IPS DF 19.7 (cell line): ENCODE measurements at regions not wholly inside any gene's neighbourhood (a gene's known extent, or its start where the extent isn't known, plus 50 kb on each side); places are given as distances from the start of the nearest gene placed in this dataset.

Experiments used
- DNase-seq: peaks from one replicate; pipeline ENCODE4 v3.0.0-alpha.2; 2013; ENCODE audit warnings: low read depth, low spot score

GRCh38 chr20:11210611-11211010, 536.8 kb upstream of the JAG1 start:
- no peak for DNase-seq

DNA sequence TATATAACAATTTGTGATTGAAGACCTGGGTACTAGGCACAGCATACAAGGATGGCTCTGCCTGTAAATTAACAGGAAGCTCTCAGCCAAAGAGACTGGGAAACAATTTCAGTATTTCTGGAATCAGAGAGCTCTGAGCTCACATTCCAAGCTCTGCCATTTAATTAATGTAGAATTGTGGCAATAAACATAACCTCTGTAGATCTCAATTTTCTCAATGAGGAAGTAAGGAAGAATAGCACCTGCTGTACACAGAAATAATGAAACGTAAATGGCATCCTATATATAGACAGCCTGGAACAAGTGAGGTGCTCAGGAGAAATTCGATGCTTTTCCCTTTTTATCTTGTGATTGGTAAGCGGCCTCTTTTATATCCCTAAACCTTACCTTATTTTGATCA, 538.5 kb upstream of the JAG1 start:
- no peak for DNase-seq

- no peak for DNase-seq
Observed at GRCh38 chr20:11212902-11213301, 539.1 kb upstream of the JAG1 start.

DNA sequence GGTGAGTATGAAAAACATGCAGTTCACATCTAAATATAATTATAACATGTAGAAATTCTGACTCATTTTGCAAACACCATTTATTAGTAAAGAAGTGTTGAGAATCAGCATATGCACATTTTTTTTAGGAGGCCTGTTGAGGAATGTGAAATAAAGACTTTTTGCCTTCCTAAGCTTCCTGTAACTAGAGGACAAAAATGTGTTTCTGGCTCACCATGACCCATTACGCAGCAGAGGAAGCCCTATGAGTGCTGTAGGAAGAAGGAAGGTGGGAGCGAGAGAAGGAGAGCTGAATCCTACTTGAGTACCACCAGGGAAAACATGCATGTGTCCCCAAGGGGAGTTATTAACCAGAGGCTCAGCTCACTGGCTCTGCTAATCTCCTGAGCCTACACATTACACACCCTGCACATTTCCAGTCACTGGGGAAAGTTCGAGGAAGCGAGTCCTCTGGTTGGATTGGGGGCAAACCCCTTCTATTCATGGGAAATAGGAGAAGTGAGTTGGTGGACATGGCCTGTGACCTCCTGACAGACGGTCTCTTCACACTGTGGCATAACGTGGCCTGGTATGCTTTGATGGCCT, 540.5 kb upstream of the JAG1 start:
- DNase-seq = no peak

GRCh38 chr20:11216451-11217314, 542.9 kb upstream of the JAG1 start:
- no peak for DNase-seq

GRCh38 chr20:11217326-11218172, 543.8 kb upstream of the JAG1 start:
- DNase-seq = no peak

- no peak for DNase-seq
Observed at GRCh38 chr20:11218173-11218680, 544.4 kb upstream of the JAG1 start.

GRCh38 chr20:11219192-11219591, 545.4 kb upstream of the JAG1 start:
- no peak for DNase-seq

DNA sequence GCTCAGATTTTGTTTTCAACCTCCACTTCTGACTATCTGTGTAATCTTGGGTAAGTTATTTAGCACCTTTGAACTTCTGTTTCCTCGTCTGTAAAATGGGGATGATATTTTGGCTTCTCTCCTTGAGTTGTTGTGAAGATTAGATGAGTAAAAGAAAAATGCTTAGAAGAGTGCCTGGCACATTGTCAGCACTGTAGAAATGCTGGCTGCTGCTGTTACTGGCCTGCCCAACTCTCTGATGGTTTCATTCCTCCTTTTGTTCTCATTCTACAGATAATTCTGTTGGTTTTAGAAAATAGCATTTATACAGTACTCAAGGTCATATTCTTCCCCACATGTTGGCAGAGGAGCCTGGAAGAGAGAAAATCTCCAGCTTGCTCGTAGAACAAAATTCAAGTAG, 547.2 kb upstream of the JAG1 start:
- no peak for DNase-seq

DNA sequence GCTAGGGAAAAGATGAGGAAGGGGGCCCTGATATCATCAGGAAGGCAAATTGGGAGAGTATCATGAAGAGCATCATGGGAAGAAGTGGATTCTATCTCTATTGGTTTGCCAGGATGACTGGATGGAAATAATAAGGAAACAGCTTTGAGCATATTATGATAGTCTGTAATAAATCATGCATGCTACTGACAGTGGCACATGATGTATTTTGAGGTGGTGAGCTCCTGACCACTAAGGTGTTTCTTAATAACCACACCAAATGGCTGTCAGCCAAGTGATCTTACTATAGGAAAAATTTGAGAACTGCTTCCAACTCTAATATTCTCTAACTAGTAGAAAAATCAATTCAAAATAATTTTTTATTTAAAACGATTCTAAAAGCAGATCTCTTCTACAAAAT, 548.4 kb upstream of the JAG1 start:
- no peak for DNase-seq

GRCh38 chr20:11227602-11228001, 553.8 kb upstream of the JAG1 start:
- DNase-seq = no peak

DNA sequence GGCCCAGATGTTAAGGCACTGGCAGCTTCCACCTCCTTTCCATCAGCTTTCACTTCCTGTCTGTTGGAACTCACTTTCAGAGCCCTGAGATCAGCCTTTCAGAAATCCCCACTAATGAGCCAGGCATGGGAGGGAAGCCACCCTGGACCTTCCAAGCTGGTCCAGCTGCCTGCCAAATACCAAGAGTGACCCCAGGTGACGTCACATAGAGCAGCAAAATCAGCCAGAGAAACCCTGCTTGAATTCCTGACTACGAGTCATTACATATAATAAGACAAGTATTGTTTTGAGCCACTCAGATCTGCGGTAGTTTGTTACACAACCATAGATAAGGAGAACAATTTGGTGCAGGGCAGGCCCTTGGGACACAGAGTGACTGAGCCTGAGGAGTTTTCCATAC, 556.0 kb upstream of the JAG1 start:
- no peak for DNase-seq

DNA sequence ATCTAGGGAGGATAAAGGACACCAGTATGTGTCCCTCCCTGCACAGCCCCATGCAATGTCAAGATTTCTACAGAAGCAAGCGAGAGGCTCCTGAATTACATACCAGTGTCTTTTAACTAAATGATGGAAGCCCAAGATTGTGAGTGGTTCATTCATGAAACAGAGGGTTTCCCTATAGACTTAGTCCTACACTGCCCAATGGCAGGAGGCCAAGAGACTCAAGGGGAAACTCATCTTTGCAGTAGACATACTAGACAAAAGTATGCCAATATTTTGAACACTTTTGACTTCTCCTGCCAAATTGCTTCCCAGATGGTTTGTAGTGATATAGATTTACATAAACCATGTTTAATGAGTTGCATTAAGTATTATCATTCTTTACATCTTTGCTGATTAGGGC, 557.2 kb upstream of the JAG1 start:
- no peak for DNase-seq

DNA sequence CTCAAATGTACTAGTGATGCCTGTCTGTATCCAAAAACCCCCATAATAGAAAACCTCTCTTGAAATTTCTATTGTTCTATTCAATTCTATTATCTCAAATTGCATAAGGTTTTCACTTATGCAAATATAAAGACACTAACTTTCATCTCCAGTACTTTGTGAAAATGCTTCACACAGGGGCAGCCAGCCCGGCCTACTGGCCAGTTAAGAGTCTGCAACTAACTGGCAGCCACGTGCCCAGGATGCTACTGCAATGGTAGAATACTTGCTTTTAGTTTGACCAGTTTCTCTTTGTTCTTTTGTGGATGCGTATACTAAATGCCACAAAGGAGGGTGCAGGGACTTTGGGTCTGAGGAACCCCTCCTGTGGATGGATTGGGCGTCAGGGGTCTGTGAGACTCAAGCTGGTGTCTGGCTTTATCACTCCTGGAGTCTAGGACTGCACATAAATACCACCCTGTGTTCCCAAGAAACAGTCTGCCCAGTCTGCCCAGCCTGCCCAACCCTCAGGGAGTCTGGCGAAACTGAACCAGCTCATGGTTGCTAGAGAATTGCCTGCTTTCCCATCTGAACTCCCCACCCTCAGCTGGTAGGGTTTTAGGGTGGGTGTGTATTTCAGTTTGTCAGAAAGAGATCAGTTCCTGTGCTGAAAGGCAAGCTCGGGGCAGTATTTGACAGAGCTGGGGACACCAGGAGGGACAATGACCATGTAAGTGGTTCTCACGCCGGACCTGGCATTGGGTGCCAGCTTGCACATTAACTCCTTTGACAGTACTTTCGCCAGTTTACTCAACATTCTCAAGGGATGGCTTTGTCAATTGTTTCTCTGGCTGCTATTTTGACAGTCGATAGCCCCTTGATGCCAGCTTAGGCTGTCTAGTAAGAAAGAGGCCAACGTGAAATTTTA, 558.2 kb upstream of the JAG1 start:
- no peak for DNase-seq

DNA sequence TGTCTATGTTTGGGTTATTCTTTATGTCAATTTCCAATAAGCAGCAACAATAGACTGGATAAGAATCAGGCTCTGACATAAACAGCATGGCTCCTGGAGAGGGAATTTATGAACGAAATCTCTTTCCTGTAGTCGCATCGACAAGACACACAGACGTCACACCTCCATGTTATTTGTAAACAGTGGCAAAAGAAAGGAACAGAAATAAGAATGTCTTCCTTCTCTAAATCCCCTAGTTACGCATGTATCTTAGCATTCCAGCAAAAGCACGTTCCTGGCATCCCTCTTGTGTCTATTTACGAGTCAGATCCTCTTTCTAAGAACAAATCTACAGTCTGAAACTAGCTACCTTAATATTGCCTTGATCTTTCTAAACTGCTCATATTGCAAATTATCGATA, 559.1 kb upstream of the JAG1 start:
- DNase-seq = no peak

GRCh38 chr20:11234181-11234580, 560.4 kb upstream of the JAG1 start:
- no peak for DNase-seq

- no peak for DNase-seq
Observed at GRCh38 chr20:11234608-11235007, 560.8 kb upstream of the JAG1 start.

DNA sequence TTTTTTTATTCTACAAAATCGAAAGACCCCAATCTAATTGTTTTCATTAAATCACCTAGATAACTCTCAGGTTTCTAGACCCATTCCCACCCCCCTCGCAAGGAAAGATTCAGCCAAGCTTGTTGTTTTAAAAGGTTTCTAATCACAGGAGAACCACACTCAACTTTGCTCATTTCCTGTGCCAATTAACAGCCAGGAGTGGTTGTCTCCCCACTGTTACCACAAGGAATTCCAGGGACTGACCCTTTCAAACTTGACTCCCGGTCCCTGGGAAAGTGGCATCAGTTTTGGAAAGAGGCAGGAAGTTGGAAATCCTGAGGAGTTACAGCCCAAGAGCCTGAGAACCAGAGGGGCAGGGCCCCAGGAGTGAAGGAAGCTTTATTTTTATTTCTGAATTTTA, 561.3 kb upstream of the JAG1 start:
- peak; percentile 50 for DNase-seq

GRCh38 chr20:11242320-11242719, 568.5 kb upstream of the JAG1 start:
- DNase-seq = no peak

- no peak for DNase-seq
Observed at GRCh38 chr20:11245431-11245830, 571.6 kb upstream of the JAG1 start.

DNA sequence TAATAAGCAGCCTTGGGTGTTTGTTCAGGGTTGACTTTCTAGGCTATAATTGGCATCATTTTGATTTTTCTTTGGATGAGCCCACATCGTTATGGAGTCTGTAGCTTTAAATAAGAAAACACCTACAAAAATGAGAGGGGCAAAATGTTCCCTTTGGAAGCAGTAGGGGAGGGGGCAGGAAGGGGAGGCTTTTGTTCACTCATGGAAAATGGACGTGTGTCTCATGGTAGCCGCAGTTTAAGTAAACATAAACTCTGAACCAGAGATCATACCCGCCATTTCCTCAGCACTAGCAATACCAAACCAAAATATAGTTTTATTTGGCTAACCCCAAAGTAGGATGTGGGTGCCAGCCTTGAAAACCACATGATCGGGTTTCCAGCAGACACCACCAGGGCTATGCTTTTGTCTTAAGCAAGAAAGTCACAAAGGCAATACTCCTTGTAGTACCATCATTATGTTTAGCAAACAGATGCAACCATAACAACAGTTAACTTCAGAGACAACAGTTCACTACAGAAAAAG, 572.5 kb upstream of the JAG1 start:
- DNase-seq = no peak
